Adrenal gland (tissue), 5 donors: ENCODE measurements at regions not wholly inside any gene's neighbourhood (a gene's known extent, or its start where the extent isn't known, plus 50 kb on each side); places are given as distances from the start of the nearest gene placed in this dataset.

Experiments
- CTCF ChIP-seq, 6 experiments: fragments of 450-650 bp in 4 of 6; fragments of 200-600 bp in 2 of 6; sonication (generic) in 1 of 6; IDR thresholded peaks; 1 replicate in 5 of 6; 2 replicates in 1 of 6; pipeline versions ENCODE4 v1.5.1 to v1.8.0; 2016 to 2021; ENCODE audit warnings: antibody characterized with exemption in 6 of 6, mild to moderate bottlenecking in 2 of 6, moderate library complexity in 1 of 6
- POLR2A ChIP-seq, 2 donors: fragments of 450-650 bp; IDR thresholded peaks; one replicate each; pipeline ENCODE4 v1.6.1; 2017; ENCODE audit warnings: antibody characterized with exemption in 2 of 2, mild to moderate bottlenecking in 2 of 2, moderate library complexity in 1 of 2
- donor health status: DM: no; HTN: no; CAD: no.

- no peak for TF ChIP-seq POLR2A (IDR thresholded peaks at IDR 0.05)
- no peak for TF ChIP-seq CTCF (IDR thresholded peaks at IDR 0.05)
Observed at GRCh38 chr17:70920416-70920815, 751.1 kb downstream of the KCNJ2 start.
